H4 (cell line): ENCODE measurements at regions not wholly inside any gene's neighbourhood (a gene's known extent, or its start where the extent isn't known, plus 50 kb on each side); places are given as distances from the start of the nearest gene placed in this dataset.
"Not testable (repeated sequence)": the region's sequence is repeated elsewhere in the genome, so short reads cannot be mapped to it uniquely, and the experiment has no call there.

Experiments
- DNase-seq: peaks from one replicate; pipeline ENCODE4 v3.0.0-alpha.2; 2015; ENCODE audit warnings: low spot score

DNA sequence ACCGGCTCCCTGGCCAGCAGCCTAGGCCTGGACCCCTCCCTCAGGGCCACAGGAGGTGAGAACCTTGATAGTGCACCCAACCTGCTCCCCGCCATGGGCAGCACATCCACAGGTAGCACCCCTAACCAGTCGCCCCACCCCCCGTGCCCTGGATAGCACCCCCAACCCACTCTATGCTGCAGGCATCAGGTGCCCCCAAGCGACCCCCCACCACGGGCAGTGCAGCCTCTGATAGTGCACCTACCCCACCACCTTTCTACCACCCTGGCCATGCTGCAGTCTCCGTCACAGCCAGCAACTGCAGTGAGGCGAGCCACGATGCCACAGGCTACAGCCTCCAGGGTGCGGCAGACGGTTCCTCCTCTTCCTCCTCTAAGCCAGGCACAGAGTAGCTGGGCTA lies 55.6 kb downstream of the SOWAHC start:
- DNase-seq, result no peak

DNA sequence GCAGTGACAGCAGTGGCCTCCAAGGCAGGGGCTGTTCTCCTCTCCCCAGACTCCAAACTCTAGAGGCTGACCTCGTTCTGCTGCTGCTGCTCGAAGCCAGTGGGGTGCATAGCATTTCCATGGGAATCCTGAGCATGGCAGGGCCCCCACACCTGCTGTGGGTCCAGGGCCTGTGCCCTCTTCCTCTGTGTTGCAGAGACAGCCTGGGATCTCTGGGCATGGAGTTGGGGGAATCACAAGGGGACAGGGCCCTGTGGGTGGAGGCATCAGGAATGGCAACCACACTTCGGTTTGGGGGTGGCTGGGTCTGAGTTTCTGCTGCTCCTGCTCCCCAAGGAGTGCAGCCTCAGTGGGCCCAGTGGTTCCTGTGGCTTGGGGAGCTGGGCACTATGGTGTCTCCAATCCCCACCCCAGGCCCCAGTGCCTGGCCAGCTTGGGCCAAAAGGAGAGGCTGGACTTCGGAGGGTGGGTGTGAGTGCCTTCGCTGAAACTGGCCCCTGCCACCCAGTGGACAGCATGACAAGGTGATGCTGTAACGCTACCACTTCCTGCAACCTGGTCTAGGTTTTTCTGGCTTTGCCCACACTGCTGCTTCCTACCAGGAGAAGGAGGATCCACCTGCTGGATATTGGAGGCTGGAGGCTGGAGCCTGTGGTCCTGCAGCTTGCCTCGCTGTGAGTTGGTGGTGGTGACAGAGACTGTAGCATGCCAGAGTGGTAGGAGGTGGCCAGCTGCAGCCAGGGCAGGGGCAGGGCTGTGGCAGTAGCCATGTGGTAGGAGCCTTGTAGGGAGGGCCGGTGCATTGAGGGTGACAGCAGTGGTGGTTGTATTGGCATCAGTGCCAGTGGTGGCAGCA lies 56.6 kb downstream of the SOWAHC start:
- DNase-seq, result no peak

DNA sequence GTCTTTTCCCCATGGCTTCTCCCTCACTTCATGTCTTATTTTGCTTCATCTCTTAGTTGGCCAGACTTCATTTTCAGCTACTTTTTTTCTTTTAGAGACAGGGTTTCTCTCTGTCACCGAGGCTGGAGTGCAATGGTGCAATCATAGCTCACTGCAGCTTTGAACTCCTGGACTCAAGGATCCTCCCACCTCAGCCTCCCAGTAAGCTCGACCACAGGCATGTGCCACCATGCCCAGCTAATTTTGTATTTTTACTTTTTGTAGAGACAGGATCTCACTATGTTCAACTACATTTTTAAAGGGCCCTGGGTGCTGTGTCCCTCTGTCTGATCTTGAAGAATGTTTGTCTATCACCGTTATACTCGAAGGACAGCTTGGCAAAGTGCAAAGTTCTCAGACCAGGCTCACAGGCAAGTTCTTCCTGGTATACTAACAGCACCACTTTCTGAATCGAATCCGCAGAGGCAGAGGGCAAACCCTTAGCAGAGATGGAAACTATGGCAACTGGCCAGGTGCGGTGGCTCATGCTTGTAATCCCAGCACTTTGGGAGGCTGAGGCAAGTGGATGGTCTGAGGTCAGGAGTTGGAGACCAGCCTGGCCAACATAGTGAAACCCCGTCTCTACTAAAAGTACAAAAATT lies 60.9 kb downstream of the SOWAHC start:
- no peak for DNase-seq

DNA sequence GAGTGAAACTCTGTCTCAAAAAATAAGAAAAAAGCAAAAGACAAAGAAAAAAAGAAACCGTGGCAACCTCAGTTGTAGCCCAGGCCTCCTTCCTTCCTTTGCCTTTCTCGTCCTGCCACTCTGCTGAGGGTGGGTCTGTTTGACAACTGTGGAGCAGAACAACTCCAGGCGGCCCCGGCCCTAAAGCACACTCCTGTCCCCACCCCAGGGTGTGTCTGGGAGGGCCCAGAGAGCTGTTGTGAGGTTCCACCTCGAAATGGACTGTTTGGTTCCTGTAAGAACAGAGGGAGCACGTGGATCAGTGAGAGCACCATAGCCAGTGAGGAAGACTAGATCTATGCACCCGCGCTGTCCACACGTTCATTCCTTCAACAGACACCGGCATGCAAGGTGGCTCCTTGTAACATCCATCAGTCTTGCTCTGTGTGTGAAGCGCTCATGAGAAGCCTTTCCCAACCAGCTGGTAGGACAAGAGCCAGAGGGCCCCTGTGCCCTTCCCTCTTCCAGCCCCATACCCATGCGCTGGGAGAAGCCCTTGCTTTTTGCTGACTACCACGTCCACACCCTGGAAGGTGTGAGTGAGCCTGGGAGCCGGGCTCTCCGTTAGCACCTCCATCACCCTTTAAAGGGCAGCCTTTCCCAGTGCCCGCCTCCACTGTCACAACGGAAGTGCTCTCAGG lies 61.6 kb downstream of the SOWAHC start:
- DNase-seq, result no peak

DNA sequence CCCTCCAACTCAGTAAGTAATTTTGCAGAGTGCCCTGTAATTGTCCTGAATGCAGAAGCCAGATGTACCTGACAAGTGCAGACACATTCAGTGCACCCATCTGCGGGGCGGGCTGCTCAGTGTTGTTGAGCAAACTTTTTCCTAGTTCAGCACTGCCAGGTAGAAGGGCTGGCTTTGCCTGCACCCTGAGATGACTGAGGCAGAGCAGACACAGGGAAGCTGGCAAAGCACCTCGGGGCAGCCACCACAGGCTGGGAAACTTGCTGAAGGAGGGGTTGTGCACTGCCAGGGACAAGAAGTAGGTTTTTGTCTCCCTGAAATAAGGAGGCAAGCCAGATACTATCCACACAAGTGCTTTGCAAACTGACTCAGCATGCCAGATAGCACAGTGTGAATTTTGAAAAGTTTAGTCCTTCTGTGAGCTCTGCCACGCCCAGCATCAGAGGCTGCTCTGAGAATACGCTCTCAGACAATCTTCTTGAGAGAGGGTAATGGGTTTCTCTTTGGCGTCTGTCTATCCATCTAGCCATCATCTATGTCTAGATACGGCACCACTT lies 62.3 kb downstream of the SOWAHC start:
- no peak for DNase-seq

DNA sequence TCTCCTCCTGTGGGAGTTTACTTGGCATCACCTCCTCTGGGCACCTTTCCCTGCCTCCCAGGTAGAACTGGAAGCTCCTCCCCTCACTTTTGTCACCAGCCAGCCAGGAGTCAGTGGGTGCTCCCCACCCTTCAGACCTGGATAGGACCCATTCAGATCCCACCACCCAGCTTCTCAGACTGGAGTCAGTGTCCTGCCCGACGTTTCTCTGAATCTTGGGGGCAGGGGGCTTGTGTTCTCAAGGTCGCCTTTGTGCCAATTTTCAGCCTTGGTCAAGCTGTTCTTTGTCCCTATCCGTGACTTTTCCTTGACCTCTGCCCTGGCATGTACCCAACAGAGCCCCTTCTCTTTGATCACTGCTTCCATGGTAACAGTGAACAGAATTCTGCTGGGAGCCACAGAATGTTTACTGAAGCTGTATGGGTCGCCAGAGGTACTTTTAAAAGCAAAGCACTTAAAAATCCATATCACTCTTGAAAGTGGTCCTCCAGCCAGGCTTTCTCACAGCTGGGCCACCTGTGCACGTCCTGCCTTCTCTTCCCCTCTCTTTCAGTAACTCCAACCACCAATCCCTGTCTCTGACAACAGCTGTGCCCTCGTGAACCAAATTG lies 63.1 kb downstream of the SOWAHC start:
- not testable (repeated sequence) for DNase-seq

DNA sequence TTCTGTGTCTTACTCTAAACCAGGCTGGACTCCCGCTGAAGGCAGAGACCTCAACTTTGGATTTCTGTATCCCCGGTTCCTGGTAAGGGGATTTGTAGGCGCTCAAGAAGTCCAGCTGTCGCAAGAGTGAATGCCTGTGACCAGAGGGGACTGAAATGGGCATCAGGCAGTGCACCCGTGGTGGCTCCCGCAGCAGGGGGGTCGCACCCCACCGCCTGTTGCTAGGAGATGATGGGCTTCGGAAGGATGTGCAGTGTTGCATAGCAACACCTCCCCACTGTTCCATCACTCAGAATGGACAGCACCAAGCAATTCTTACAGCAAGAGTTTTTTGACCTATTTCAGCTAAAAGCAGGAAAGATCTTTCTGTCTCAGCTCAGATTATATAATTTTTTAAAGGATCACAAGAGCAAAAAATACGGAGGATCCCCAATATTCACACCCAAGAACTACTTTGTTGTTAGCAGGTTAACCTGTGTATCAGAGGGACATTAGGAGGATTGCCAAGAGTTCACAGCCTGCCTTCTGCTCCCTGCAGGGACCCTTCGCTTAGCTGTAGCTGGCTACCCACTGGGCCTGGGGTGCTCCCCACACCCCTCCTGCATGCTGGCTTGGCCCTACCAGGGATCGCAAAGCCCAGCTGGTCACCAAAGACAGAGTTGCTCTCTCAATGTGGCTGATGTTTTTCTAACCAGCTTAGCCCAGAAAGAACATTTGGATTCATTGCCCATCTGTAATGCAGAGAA lies 63.8 kb downstream of the SOWAHC start:
- no peak for DNase-seq

DNA sequence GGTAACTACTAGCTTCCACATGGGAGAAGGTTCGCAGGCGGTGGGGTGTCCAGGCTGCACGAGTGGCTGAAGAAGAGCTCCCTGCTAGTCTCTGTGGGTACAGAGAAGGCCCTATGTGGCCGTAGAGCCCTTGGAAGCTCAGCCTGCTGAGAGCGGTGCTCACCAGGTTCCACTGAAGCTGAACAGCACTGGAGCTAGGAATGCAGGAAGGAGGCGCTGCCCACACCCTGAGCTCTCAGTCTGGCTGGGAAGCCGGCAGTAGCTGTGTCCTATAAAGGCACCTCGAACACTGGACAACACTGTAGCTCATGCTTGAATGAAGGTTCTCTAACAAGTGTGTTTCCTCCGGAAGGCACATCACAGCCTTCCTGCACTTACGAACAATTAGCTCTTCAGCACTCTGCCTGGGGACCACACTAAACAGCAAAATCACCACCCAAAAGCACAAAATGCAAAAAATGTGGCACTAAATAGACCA lies 64.6 kb downstream of the SOWAHC start:
- DNase-seq, result not testable (repeated sequence)

DNA sequence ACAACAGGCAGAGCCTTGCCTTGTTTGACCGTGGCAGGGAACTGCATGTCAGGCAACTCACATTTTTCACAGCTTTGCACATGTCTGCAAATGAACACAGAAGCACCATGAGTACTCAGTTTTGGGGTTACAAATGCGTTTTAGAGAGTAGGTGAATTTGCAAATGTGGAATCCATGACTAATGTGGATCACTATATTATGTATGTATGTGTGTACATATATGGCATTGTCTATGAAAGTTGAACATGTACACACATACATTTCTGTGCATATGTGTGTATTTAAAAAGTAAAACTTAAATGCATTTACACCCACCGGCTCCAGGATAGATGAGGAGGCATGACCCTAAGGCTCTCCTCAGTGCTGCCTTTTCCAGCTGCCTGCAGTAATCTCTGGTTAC lies 65.1 kb downstream of the SOWAHC start:
- no peak for DNase-seq

DNA sequence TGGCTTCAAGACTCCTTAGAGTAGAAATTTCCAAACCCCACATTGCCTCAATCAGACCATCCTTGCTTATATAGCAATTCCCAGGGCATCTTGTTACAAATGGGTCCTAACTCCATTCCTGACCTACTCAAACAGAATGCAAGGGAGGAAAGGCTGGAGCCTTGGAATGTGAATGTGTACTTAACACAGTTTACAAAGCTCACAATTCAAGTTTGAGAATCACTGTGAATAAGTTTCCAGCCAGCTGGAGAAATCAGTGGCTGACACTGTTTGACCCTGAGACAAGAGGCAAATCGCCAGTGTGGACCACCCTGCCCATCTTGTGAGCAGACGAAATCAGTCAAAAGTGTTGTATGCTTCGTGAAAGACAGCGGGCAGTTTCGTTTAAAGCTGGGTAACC lies 65.5 kb downstream of the SOWAHC start:
- no peak for DNase-seq

DNA sequence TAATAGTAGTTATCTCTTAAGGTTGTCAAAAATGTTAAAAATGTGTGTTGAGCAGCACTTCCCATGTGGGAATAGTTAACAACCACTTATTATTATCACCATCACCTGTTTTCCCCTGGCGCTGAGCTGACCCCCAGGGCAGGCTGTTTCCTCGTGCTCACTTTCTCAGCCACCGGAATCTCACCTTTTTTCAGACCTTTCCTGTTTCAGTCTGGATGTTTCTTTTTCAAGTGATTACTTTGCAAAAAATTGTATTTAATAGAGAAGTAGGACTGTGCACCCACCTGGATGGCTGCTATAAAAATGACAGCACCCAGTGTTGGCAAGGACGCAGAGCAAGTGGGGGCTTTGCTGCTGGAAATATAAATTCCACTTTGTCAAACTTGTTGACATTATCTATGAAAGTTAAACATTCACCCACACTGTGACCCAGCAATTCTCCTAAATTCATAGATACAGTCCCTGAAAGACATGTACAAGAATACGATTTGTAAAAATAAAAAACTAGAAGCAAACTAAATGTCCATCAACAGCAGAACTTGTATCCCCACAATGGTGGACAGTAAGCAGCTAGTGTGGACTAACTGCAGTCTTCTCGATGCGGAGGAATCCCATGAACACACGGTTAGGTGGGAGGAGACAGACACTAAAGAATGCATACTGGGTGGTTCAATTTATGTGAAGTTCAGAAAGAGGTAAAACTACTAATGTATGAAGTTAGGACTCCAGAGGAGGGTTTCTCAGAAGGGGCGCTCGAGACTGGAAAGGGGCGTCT lies 66.5 kb downstream of the SOWAHC start:
- DNase-seq, result no peak

DNA sequence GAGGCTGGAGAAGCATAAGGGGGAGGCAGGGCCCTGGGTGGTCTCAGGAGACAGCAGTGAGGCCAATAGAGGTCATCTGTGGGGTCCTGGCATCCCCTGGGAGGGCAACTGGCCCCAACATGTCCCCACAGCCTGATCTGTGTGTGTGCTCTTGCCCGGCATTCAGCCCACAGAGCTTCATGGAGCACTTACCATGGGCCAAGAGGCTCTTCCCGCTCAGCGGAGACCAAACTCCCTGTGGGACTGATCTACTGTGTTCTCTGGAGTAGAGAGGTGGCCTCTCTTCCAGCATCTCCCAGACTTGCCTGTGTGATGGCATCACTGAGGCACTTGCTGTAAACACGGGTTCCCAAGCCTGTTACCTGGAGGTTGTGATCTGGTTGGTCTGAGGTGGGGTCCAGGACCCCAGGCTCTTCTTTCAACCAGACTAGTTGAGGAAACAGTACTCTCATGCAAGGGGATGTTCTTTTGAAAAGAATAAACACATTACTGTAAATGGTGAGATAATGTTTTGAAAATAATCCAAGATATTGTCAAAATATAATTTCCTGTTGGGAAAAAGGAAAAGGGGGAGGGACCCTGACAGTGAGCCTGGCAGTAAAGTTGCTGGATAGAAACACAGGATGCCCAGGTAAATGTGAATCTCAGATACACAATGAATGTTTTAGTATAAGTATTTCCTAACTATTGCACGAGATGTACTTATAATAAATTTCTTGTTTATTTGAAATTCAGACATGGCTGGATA lies 67.6 kb downstream of the SOWAHC start:
- no peak for DNase-seq

DNA sequence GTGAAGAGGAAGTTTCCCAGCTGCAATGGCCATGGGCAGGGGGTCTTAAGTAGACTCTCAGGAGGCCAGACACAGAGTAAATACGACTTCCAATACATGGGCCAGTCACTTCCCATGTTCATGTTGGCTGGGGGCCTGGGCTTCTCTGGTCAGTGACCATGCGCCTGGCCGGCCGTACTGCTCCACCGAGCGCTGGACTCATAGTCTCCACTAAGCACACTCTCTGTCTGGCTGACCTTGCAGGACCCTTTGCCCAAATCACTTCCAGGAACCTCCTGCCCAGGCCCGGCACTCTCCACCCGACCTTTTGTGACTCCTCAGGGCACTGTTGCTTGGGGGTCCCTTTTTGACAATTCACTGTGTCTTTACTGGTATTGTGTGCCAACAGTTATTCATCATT lies 69.3 kb downstream of the SOWAHC start:
- DNase-seq, result no peak

DNA sequence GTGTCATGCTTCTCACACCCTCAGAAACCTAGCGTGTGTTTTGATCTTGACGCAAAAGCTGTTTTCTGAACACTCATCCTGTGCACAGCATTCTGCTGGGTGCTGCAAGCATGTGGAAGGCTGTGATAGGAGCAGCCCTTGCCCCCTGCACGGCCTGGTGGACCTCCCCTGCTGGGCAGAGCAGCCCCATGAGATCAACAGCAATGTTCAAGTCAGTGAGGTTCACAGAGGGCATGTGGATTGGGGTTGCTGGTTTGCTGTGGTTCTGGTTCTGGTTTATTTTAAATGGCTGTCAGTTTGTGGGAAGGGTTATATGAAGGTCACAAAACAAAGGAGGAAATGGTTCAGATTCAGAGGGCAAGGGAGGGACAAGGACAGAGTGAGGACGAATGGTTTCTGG lies 71.3 kb downstream of the SOWAHC start:
- no peak for DNase-seq

DNA sequence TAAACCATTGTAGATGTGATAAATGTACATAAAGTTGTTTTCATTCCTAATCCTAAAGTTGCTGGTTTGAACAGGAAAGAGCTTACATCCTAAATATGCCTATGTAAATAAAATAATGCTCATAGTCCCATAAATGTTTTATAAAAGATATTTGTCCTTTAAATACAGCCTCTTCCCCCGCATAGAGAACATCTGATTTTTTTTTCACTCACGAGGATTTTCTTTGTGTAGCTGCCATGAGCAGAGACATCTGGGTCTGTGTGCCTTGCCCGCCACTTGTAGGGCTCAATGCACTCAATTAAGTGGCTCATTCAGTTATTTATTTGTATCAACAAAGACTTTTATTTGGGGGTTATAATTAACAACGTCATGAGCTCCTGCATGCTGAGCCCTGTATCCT lies 72.8 kb downstream of the SOWAHC start:
- DNase-seq, result no peak

DNA sequence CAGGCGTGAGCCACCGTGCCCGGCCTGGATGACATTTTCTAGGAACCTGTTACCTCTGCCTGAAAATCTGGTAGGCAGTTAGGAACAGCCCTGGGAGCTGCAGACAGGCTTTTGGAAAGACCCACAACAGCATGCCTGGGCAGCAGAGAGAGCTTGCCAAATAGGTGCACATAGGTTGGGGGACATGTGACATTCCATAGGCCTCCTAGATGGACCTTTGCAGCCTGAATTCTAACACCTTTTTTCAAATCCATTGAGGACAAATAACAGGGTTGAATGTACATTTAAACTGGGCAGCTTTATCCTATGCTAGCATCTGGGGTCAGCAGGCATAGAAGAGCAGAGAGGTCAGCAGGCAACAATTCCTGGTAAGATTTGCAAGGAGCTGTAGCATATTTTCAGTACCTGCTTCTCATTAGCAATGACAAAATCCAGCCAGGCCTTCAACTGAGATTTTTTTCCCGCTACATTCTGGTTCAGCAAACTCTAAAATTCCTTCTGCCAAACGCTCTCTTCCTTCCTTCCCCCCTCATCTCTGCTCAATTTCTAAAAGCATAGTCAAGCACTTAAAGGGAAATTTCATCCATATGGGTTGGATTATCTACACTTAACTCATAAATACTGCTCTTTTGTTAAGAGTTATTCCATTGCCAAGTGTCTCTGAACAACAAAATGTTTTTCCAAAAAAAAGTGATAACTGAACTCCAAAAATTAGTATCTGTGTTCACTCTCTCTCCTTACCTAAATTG lies 75.2 kb downstream of the SOWAHC start:
- no peak for DNase-seq

DNA sequence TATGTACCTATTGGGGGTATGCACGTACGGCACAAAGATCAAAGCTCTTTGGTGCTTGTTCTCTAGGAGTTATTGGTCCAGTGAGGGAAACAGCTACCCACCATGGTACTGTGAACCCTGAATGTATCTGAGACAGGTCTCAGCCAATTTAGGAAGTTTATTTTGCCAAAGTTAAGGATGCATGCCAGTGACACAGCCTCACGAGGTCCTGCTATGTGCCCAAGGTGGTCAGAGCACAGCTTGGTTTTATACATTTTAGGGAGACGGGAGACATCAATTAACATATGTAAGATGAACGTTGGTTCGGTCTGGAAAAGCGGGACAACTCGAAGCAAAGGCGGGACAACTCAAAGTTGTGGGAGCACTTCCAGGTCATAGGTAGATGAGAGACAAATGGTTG lies 75.8 kb downstream of the SOWAHC start:
- DNase-seq, result no peak

DNA sequence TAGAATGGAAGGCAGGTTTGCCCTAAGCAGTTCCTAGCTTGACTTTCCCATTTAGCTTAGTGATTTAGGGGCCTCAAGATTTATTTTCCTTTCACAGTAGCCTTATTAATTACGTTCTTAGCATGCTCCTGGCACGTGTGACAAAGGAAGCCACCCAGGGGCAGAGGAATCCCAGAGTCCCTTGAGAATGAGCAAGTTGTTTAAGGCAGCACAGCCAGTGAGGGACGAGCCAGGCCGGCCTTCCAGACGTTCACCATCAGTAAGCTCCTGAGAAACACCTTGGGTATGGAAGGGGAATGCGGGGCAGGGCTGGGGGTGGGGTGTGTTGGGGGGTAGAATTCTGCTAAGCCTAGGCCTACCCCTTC lies 76.3 kb downstream of the SOWAHC start:
- DNase-seq, result no peak
